CD14-positive monocyte (primary cell): ENCODE measurements at regions not wholly inside any gene's neighbourhood (a gene's known extent, or its start where the extent isn't known, plus 50 kb on each side); places are given as distances from the start of the nearest gene placed in this dataset.

ENCODE experiments used
- DNase-seq, 3 donors: peaks; one replicate each; pipeline ENCODE4 v3.0.0-alpha.2; 2011 to 2022
- H2AFZ ChIP-seq: 2 replicates; pipeline ENCODE4 v1.6.0; 2012; ENCODE audit warnings: mild to moderate bottlenecking, low read depth, low read length, inconsistent platforms; ENCODE audit not compliant: insufficient read depth, poor library complexity, severe bottlenecking
- H3K27ac ChIP-seq, 2 donors: 1 replicate in 1 of 2; 2 replicates in 1 of 2; pipeline ENCODE4 v1.5.1; 2012 to 2013; ENCODE audit warnings: low read length in 2 of 2, control low read depth in 1 of 2, inconsistent platforms in 1 of 2, low read depth in 1 of 2, mild to moderate bottlenecking in 1 of 2
- H3K27me3 ChIP-seq, 2 donors: one replicate each; pipeline versions ENCODE4 v1.6.0 to v1.6.1; 2011 to 2013; ENCODE audit warnings: low read length in 2 of 2; ENCODE audit not compliant: control insufficient read depth in 2 of 2, insufficient read depth in 2 of 2
- H3K36me3 ChIP-seq, 2 donors: replicated peaks in 1 of 2; 1 replicate in 1 of 2; 2 replicates in 1 of 2; pipeline versions ENCODE4 v1.5.1 to v1.6.1; 2012 to 2013; ENCODE audit warnings: low read length in 2 of 2, control low read depth in 1 of 2, inconsistent platforms in 1 of 2, mild to moderate bottlenecking in 1 of 2; ENCODE audit not compliant: insufficient read depth in 2 of 2, control insufficient read depth in 1 of 2
- H3K4me1 ChIP-seq, 2 donors: 1 replicate in 1 of 2; 2 replicates in 1 of 2; pipeline versions ENCODE4 v1.5.1 to v1.6.1; 2012 to 2013; ENCODE audit warnings: low read length in 2 of 2, control low read depth in 1 of 2, inconsistent platforms in 1 of 2, mild to moderate bottlenecking in 1 of 2, moderate library complexity in 1 of 2; ENCODE audit not compliant: insufficient read depth in 2 of 2, control insufficient read depth in 1 of 2
- H3K4me2 ChIP-seq: replicated peaks from 2 replicates; pipeline ENCODE3; 2012; ENCODE audit warnings: low read length, moderate library complexity, mild to moderate bottlenecking; ENCODE audit not compliant: poor library complexity, severe bottlenecking; ENCODE audit errors: extremely low read depth
- H3K4me3 ChIP-seq, 3 experiments: fragments of 200-600 bp in 1 of 3; sonication (generic) in 1 of 3; replicated peaks in 1 of 3; 1 replicate in 2 of 3; 2 replicates in 1 of 3; pipeline ENCODE4 v1.5.1; 2011 to 2013; ENCODE audit warnings: low read length in 3 of 3, mild to moderate bottlenecking in 3 of 3, control low read depth in 2 of 3, low read depth in 2 of 3, inconsistent platforms in 1 of 3, moderate library complexity in 1 of 3
- H3K79me2 ChIP-seq: 2 replicates; pipeline ENCODE4 v1.6.0; 2012; ENCODE audit warnings: mild to moderate bottlenecking, control low read depth, inconsistent platforms, low read length, moderate library complexity; ENCODE audit not compliant: insufficient read depth
- H3K9ac ChIP-seq: 2 replicates; pipeline ENCODE4 v1.6.0; 2017; ENCODE audit warnings: low read length, mild to moderate bottlenecking; ENCODE audit not compliant: insufficient read depth, poor library complexity, severe bottlenecking
- H3K9me3 ChIP-seq, 2 donors: replicated peaks in 1 of 2; 1 replicate in 1 of 2; 2 replicates in 1 of 2; pipeline versions ENCODE4 v1.5.1 to v1.6.1; 2012 to 2013; ENCODE audit warnings: low read length in 2 of 2, control low read depth in 1 of 2; ENCODE audit not compliant: control insufficient read depth in 1 of 2, insufficient read depth in 1 of 2
- H4K20me1 ChIP-seq: 2 replicates; pipeline ENCODE4 v1.6.0; 2012; ENCODE audit warnings: mild to moderate bottlenecking, low read length, control low read depth, moderate library complexity; ENCODE audit not compliant: insufficient read depth
- H3K27ac Mint-ChIP-seq, 7 donors: one replicate each; pipeline ENCODE4 v1.8.0; 2020; ENCODE audit warnings: mild to moderate bottlenecking in 7 of 7, mixed read lengths in 7 of 7, moderate library complexity in 6 of 7, inconsistent platforms in 2 of 7
- H3K27me3 Mint-ChIP-seq, 3 donors: one replicate each; pipeline ENCODE4 v1.8.0; 2021 to 2022; ENCODE audit warnings: low read depth in 3 of 3, mild to moderate bottlenecking in 3 of 3, mixed read lengths in 3 of 3, moderate library complexity in 3 of 3, inconsistent platforms in 1 of 3
- H3K36me3 Mint-ChIP-seq, 2 donors: one replicate each; pipeline ENCODE4 v1.8.0; 2020; ENCODE audit warnings: mixed read lengths in 2 of 2, inconsistent platforms in 1 of 2, mild to moderate bottlenecking in 1 of 2
- H3K4me1 Mint-ChIP-seq: one replicate; pipeline ENCODE4 v1.8.0; 2020; ENCODE audit warnings: mild to moderate bottlenecking, mixed read lengths
- H3K4me3 Mint-ChIP-seq, 2 donors: one replicate each; pipeline ENCODE4 v1.8.0; 2020; ENCODE audit warnings: mild to moderate bottlenecking in 2 of 2, mixed read lengths in 2 of 2, moderate library complexity in 1 of 2
- H3K9me3 Mint-ChIP-seq, 7 donors: one replicate each; pipeline ENCODE4 v1.8.0; 2020 to 2022; ENCODE audit warnings: mixed read lengths in 7 of 7, mild to moderate bottlenecking in 6 of 7, moderate library complexity in 6 of 7, inconsistent platforms in 2 of 7
- CTCF ChIP-seq: fragments of 200-600 bp; IDR thresholded peaks from one replicate; pipeline ENCODE4 v1.8.0; 2022; ENCODE audit warnings: antibody characterized with exemption, mild to moderate bottlenecking
- WGBS: methylation state at CpG from one replicate; pipeline ENCODE4 v1.1.5; 2013; ENCODE audit warnings: missing lambda C conversion rate; ENCODE audit not compliant: insufficient coverage; 5-methylcytosine and 5-hydroxymethylcytosine counted together
- intact Hi-C, 2 donors: fragments of 100-400 bp; cut with micrococcal nuclease; formaldehyde crosslinking; loops; one replicate each; pipeline versions ENCODE4 v1.15.0 to v1.15.1; 2023

GRCh38 chr14:25113394-25113793 lies 63.4 kb upstream of the STXBP6 start:
- Histone ChIP-seq H3K27me3 (peaks cover 0 to 8% of the 10 kb centered on the region in 2 donors), H3K4me1 (no peaks in the 10 kb centered on the region), H3K4me2 (no peak overlapping the region), H3K79me2 (no peaks in the 10 kb centered on the region), H4K20me1 (no peaks in the 10 kb centered on the region), H2AFZ (no peak overlapping the region), H3K9me3 (no peaks in the 10 kb centered on the region), H3K27ac (no peak overlapping the region), H3K4me3 (no peak overlapping the region), H3K36me3 (no peaks in the 10 kb centered on the region), H3K9ac (no peak overlapping the region)
- H3K27ac Mint-ChIP-seq = no peak overlapping the region
- peaks cover 0 to 15% (median 5%) of the 10 kb centered on the region in 3 donors for H3K27me3 Mint-ChIP-seq
- no peak for TF ChIP-seq CTCF
- 63% methylated on average over 1 of the region's 1 CpG for WGBS
- H3K36me3 Mint-ChIP-seq = no peaks in the 10 kb centered on the region
- H3K9me3 Mint-ChIP-seq = peaks cover 0 to 5% (median 3%) of the 10 kb centered on the region in 7 donors
- intact Hi-C loops = no loop called here
- H3K4me1 Mint-ChIP-seq = no peaks in the 10 kb centered on the region
- no peak overlapping the region for H3K4me3 Mint-ChIP-seq
- DNase-seq = no peak

- H3K4me1 Mint-ChIP-seq = peaks cover 1% of the 10 kb centered on the region
- peaks cover 0 to 3% of the 10 kb centered on the region in 2 donors for H3K36me3 Mint-ChIP-seq
- peaks cover 0 to 7% (median 3%) of the 10 kb centered on the region in 7 donors for H3K9me3 Mint-ChIP-seq
- Histone ChIP-seq H3K27ac (no peak overlapping the region), H3K36me3 (no peaks in the 10 kb centered on the region), H2AFZ (no peak overlapping the region), H3K4me2 (no peak overlapping the region), H3K4me3 (no peak overlapping the region), H3K27me3 (peaks cover 0 to 8% of the 10 kb centered on the region in 2 donors), H3K4me1 (no peaks in the 10 kb centered on the region), H3K9me3 (no peaks in the 10 kb centered on the region), H3K9ac (no peak overlapping the region), H3K79me2 (no peaks in the 10 kb centered on the region), H4K20me1 (no peaks in the 10 kb centered on the region)
- no peak for DNase-seq
- peaks cover 5 to 10% (median 8%) of the 10 kb centered on the region in 3 donors for H3K27me3 Mint-ChIP-seq
- H3K27ac Mint-ChIP-seq = peak overlapping the region in 1 of 7 donors; percentile 12
- no peak overlapping the region for H3K4me3 Mint-ChIP-seq
- no peak for TF ChIP-seq CTCF
- intact Hi-C loops = no loop called here
- 73% methylated on average over 2 of the region's 2 CpGs for WGBS
Measured at GRCh38 chr14:25111061-25111601, 61.2 kb upstream of the STXBP6 start.
